ENCODE measurements at regions not wholly inside any gene's neighbourhood (a gene's known extent, or its start where the extent isn't known, plus 50 kb on each side); places are given as distances from the start of the nearest gene placed in this dataset.

- TF ChIP-seq, protein P1, sequence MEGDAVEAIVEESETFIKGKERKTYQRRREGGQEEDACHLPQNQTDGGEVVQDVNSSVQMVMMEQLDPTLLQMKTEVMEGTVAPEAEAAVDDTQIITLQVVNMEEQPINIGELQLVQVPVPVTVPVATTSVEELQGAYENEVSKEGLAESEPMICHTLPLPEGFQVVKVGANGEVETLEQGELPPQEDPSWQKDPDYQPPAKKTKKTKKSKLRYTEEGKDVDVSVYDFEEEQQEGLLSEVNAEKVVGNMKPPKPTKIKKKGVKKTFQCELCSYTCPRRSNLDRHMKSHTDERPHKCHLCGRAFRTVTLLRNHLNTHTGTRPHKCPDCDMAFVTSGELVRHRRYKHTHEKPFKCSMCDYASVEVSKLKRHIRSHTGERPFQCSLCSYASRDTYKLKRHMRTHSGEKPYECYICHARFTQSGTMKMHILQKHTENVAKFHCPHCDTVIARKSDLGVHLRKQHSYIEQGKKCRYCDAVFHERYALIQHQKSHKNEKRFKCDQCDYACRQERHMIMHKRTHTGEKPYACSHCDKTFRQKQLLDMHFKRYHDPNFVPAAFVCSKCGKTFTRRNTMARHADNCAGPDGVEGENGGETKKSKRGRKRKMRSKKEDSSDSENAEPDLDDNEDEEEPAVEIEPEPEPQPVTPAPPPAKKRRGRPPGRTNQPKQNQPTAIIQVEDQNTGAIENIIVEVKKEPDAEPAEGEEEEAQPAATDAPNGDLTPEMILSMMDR (IDR thresholded peaks at IDR 0.05; ENCODE audit: borderline replicate concordance, extremely low read depth, low read length, poor library complexity, severe bottlenecking): no peak
- TF ChIP-seq EZH2 (IDR thresholded peaks at IDR 0.05; ENCODE audit: borderline replicate concordance, low read depth, low read length, severe bottlenecking): no peak
These were observed 59.9 kb upstream of the BZW1 start for GRCh38 chr2:200751786-200752185.

Measured in DND-41 (cell line).